T-cell (primary cell): ENCODE measurements at regions not wholly inside any gene's neighbourhood (a gene's known extent, or its start where the extent isn't known, plus 50 kb on each side); places are given as distances from the start of the nearest gene placed in this dataset.

Experiments
- ATAC-seq, 4 experiments: fragments of 200-7000 bp in 3 of 4; fragments of 150-1000 bp in 1 of 4; cut with Tn5 transposase; replicated peaks in 1 of 4; 1 replicate in 3 of 4; 2 replicates in 1 of 4; pipeline ENCODE4 v1.10.0; 2021; ENCODE audit warnings: moderate library complexity in 3 of 4, mild to moderate bottlenecking in 2 of 4, moderate number of reproducible peaks in 1 of 4
- CTCF ChIA-PET, 2 donors: fragments of 300-600 bp; sonication (Branson Sonifier 250); formaldehyde crosslinking; loops; one replicate each; lab custom pipeline; 2022; ENCODE audit warnings: antibody characterized with exemption in 2 of 2; lab: Charles Lee
- POLR2A ChIA-PET, 2 donors: fragments of 300-600 bp; sonication (Branson Sonifier 250); formaldehyde crosslinking; loops; one replicate each; lab custom pipeline; 2022; ENCODE audit warnings: antibody characterized with exemption in 2 of 2; lab: Charles Lee
- DNase-seq, 35 experiments: peaks; one replicate each; pipeline versions ENCODE4 v3.0.0 to v3.0.0-alpha.2; 2013 to 2023
- H3K27ac ChIP-seq: one replicate; pipeline ENCODE4 v1.5.1; 2013; ENCODE audit warnings: low read length
- H3K27me3 ChIP-seq, 2 experiments: replicated peaks in 1 of 2; 1 replicate in 1 of 2; 2 replicates in 1 of 2; pipeline versions ENCODE4 v1.6.1 to v1.7.0; 2013; ENCODE audit warnings: low read length in 1 of 2, mixed read lengths in 1 of 2; ENCODE audit not compliant: control insufficient read depth in 2 of 2, insufficient read depth in 2 of 2; ENCODE audit errors: extremely low read depth in 1 of 2
- H3K36me3 ChIP-seq, 2 donors: 1 replicate in 1 of 2; 2 replicates in 1 of 2; pipeline versions ENCODE4 v1.6.1 to v1.7.0; 2013; ENCODE audit warnings: low read length in 1 of 2; ENCODE audit not compliant: control insufficient read depth in 2 of 2, insufficient read depth in 1 of 2; ENCODE audit errors: extremely low read depth in 1 of 2
- H3K4me1 ChIP-seq, 2 experiments: 1 replicate in 1 of 2; 2 replicates in 1 of 2; pipeline versions ENCODE4 v1.6.1 to v1.7.0; 2013; ENCODE audit warnings: low read length in 2 of 2, mixed read lengths in 1 of 2; ENCODE audit not compliant: insufficient read depth in 2 of 2, control insufficient read depth in 1 of 2; ENCODE audit errors: extremely low read depth in 1 of 2
- H3K4me3 ChIP-seq, 2 donors: 1 replicate in 1 of 2; 2 replicates in 1 of 2; pipeline versions ENCODE4 v1.5.1 to v1.7.0; 2013; ENCODE audit warnings: mild to moderate bottlenecking in 2 of 2, low read length in 1 of 2, moderate library complexity in 1 of 2; ENCODE audit not compliant: control insufficient read depth in 1 of 2; ENCODE audit errors: extremely low read depth in 1 of 2
- H3K9me3 ChIP-seq: 2 replicates; pipeline ENCODE4 v1.7.0; 2013
- H3K27ac Mint-ChIP-seq, 2 donors: one replicate each; pipeline ENCODE4 v1.8.0; 2020 to 2021; ENCODE audit warnings: mild to moderate bottlenecking in 2 of 2, mixed read lengths in 2 of 2
- H3K27me3 Mint-ChIP-seq, 2 donors: one replicate each; pipeline ENCODE4 v1.8.0; 2021 to 2022; ENCODE audit warnings: mixed read lengths in 2 of 2
- H3K36me3 Mint-ChIP-seq: one replicate; pipeline ENCODE4 v1.8.0; 2021; ENCODE audit warnings: mixed read lengths
- H3K4me1 Mint-ChIP-seq, 3 donors: one replicate each; pipeline ENCODE4 v1.8.0; 2020 to 2022; ENCODE audit warnings: mixed read lengths in 3 of 3, mild to moderate bottlenecking in 1 of 3
- H3K4me3 Mint-ChIP-seq, 3 donors: one replicate each; pipeline ENCODE4 v1.8.0; 2020 to 2022; ENCODE audit warnings: mild to moderate bottlenecking in 3 of 3, mixed read lengths in 3 of 3, moderate library complexity in 3 of 3
- H3K9me3 Mint-ChIP-seq, 3 donors: one replicate each; pipeline ENCODE4 v1.8.0; 2020 to 2022; ENCODE audit warnings: mixed read lengths in 3 of 3
- WGBS: methylation state at CpG from one replicate; pipeline ENCODE4 v1.1.5; 2013; ENCODE audit warnings: missing lambda C conversion rate; ENCODE audit not compliant: insufficient coverage; 5-methylcytosine and 5-hydroxymethylcytosine counted together

DNA sequence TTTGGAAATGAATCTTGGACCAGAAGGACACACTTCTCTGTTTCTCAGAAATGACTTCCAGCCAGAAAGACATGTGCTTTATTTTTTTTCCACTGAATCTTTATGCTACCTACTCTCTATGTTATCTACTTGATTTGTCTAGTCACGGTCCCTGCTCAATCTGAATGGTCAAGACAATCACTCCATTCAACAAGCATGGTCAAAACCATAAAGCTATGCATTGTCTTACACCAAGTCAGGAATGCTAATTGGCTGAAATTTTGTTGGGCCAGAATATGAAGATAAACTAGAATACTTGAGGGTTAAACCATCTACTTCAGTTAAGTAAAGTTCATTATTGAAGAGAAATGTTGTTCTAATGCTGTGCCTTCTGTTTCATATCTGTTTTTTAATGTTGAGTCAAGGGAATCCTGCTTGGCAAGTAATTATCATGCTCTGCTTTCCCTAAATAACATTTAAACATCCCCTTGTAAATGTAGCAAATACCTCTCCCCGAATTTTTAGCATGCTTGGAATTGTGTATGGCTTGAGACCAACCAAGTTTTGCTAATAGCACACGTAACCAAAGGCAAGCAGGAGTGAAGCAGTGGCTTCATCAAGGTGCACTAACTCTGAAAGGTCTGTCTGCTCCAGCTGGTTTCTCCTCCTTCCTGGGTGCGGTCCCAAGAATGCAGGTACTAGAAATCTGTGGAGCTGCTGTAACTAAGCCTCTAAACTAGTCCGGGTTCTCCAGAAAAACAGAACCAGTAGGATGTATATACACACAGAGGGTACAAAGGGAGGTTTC lies 190.3 kb upstream of the CDYL start:
- no peaks in the 10 kb centered on the region for H3K36me3 Mint-ChIP-seq
- H3K4me1 Mint-ChIP-seq: no peaks in the 10 kb centered on the region
- Histone ChIP-seq H3K4me3 (no peak overlapping the region), H3K27ac (no peak overlapping the region), H3K9me3 (no peaks in the 10 kb centered on the region), H3K27me3 (no peaks in the 10 kb centered on the region), H3K4me1 (no peaks in the 10 kb centered on the region), H3K36me3 (no peaks in the 10 kb centered on the region)
- no peak overlapping the region for H3K4me3 Mint-ChIP-seq
- H3K9me3 Mint-ChIP-seq: no peaks in the 10 kb centered on the region
- ChIA-PET POLR2A (no interaction called here), CTCF (no interaction called here)
- DNase-seq (no peak), ATAC-seq (no peak)
- H3K27me3 Mint-ChIP-seq: peaks cover 0 to 8% of the 10 kb centered on the region in 2 donors
- no peak overlapping the region for H3K27ac Mint-ChIP-seq
- WGBS: 57% methylated on average over 3 of the region's 5 CpGs

DNA sequence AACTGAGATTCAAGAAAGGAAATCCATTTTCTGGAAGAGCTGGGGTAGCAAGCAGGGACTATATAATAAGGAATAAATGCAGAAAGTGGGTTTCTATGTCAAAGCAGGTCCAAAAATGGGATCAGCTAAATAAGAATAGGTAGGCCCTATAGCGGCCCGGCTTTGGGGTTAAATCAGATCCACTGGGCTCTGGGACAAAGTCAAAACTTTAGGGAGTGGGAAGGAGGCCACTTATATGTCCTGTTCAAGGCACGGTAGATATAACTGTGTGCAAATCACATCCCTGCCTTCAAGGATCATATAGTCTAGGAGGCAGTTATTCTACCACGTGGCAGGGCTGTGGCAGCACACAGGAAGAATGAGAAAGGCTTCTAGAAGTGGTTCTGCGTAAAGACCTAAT lies 191.4 kb upstream of the CDYL start:
- ATAC-seq (no peak), DNase-seq (no peak)
- Histone ChIP-seq H3K4me3 (no peak overlapping the region), H3K27me3 (no peaks in the 10 kb centered on the region), H3K36me3 (no peaks in the 10 kb centered on the region), H3K9me3 (no peaks in the 10 kb centered on the region), H3K4me1 (no peaks in the 10 kb centered on the region), H3K27ac (no peak overlapping the region)
- CTCF ChIA-PET: no interaction called here
- Mint-ChIP-seq H3K36me3 (no peaks in the 10 kb centered on the region), H3K27ac (no peak overlapping the region), H3K4me3 (no peak overlapping the region), H3K9me3 (no peaks in the 10 kb centered on the region), H3K4me1 (no peaks in the 10 kb centered on the region), H3K27me3 (peaks cover 0 to 14% of the 10 kb centered on the region in 2 donors)
- 96% methylated on average over 3 of the region's 5 CpGs for WGBS
- POLR2A ChIA-PET: no interaction called here

DNA sequence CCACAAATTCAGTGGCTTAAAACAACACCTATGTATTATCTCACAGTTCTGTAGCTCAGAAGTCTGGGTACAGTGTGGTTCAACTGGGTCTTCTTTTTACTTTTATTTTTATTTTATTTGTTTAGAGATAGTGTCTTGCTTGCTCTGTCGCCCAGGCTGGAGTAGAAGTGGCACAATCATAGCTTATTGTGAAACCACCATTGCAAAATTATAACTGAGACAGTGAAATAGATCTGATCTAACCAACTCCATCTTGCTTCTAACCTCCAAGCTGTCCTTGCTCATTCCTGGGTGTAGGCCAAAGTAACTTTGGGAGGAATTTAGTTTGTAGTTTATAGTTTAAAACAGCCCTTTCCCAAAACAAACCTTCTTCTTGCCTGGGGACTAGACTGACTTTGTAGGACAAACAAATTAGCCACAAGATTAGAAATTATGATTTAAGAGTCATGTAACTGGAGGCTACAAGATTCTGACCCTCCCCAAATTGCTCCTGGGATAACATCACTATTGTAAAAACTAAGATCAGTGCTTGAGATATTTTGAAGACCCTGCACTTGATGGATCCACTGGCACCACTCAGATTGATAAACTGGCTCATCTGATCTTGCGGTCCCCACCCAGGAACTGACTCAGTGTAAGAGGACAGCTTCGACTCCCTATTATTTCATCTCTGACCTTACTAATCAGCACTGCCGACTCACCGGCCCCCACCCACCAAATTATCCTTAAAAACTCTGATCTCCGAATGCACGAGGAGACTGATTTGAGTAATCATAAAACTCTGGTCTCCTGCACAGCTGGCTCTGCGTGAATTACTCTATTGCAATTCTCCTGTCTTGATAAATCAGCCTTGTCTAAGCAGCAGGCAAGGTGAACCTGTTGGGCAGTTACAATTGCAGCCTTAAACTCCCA lies 193.4 kb upstream of the CDYL start:
- Mint-ChIP-seq H3K9me3 (no peaks in the 10 kb centered on the region), H3K27me3 (peaks cover 0 to 18% of the 10 kb centered on the region in 2 donors), H3K36me3 (no peaks in the 10 kb centered on the region), H3K4me1 (no peaks in the 10 kb centered on the region), H3K4me3 (no peak overlapping the region), H3K27ac (no peak overlapping the region)
- H3K27ac ChIP-seq: no peak overlapping the region
- H3K27me3 ChIP-seq: no peaks in the 10 kb centered on the region
- H3K9me3 ChIP-seq: no peaks in the 10 kb centered on the region
- CTCF ChIA-PET: interaction anchor here in 1 of 2 donors (0.6 kb wide), 1 partner anchor 49 kb away, joined by 3 read pairs; no protein-coding TSS in a partner anchor
- 86% methylated on average over 7 of the region's 8 CpGs for WGBS
- no peak for DNase-seq
- no peaks in the 10 kb centered on the region for H3K36me3 ChIP-seq
- no peak overlapping the region for H3K4me3 ChIP-seq
- POLR2A ChIA-PET: interaction anchor here in 1 of 2 donors (0.5 to 0.6 kb wide), 2 partner anchors 11 to 142 kb away, joined by 3 to 4 read pairs; no protein-coding TSS in a partner anchor
- no peak for ATAC-seq
- no peaks in the 10 kb centered on the region for H3K4me1 ChIP-seq

- Histone ChIP-seq H3K36me3 (no peaks in the 10 kb centered on the region), H3K9me3 (no peaks in the 10 kb centered on the region), H3K4me3 (no peak overlapping the region), H3K27me3 (no peaks in the 10 kb centered on the region), H3K4me1 (no peaks in the 10 kb centered on the region), H3K27ac (no peak overlapping the region)
- ATAC-seq (no peak), DNase-seq (no peak)
- no peak overlapping the region for H3K27ac Mint-ChIP-seq
- POLR2A ChIA-PET: interaction anchor here in 1 of 2 donors (0.6 kb wide), 1 partner anchor 10 kb away, joined by 4 read pairs; no protein-coding TSS in a partner anchor
- H3K36me3 Mint-ChIP-seq: no peaks in the 10 kb centered on the region
- WGBS: 83% methylated on average over 2 of the region's 6 CpGs
- CTCF ChIA-PET: no interaction called here
- H3K9me3 Mint-ChIP-seq: no peaks in the 10 kb centered on the region
- H3K4me3 Mint-ChIP-seq: no peak overlapping the region
- peaks cover 0 to 21% of the 10 kb centered on the region in 2 donors for H3K27me3 Mint-ChIP-seq
- no peaks in the 10 kb centered on the region for H3K4me1 Mint-ChIP-seq
These were observed 194.5 kb upstream of the CDYL start for GRCh38 chr6:4581468-4582385.

GRCh38 chr6:4580361-4580760 lies 195.8 kb upstream of the CDYL start:
- H3K4me1 Mint-ChIP-seq: no peaks in the 10 kb centered on the region
- DNase-seq: no peak
- ChIA-PET CTCF (no interaction called here), POLR2A (no interaction called here)
- peaks cover 10 to 31% of the 10 kb centered on the region in 2 donors for H3K27me3 Mint-ChIP-seq
- no CpG with 5 or more reads among the region's 1 CpG for WGBS
- Histone ChIP-seq H3K4me1 (no peaks in the 10 kb centered on the region), H3K9me3 (no peaks in the 10 kb centered on the region), H3K27ac (no peak overlapping the region), H3K36me3 (no peaks in the 10 kb centered on the region), H3K4me3 (no peak overlapping the region), H3K27me3 (peaks cover 0 to 3% of the 10 kb centered on the region in 2 experiments)
- no peak for ATAC-seq
- no peak overlapping the region for H3K4me3 Mint-ChIP-seq
- H3K27ac Mint-ChIP-seq: no peak overlapping the region
- peaks cover 0 to 4% (median 0%) of the 10 kb centered on the region in 3 donors for H3K9me3 Mint-ChIP-seq
- no peaks in the 10 kb centered on the region for H3K36me3 Mint-ChIP-seq

- Histone ChIP-seq H3K9me3 (no peaks in the 10 kb centered on the region), H3K36me3 (no peaks in the 10 kb centered on the region), H3K4me3 (no peak overlapping the region), H3K27me3 (peaks cover 0 to 3% of the 10 kb centered on the region in 2 experiments), H3K27ac (no peak overlapping the region), H3K4me1 (no peaks in the 10 kb centered on the region)
- ATAC-seq: no peak
- no peak overlapping the region for H3K27ac Mint-ChIP-seq
- CTCF ChIA-PET: no interaction called here
- H3K4me3 Mint-ChIP-seq: no peak overlapping the region
- peaks cover 0 to 4% (median 0%) of the 10 kb centered on the region in 3 donors for H3K9me3 Mint-ChIP-seq
- POLR2A ChIA-PET: interaction anchor here in 1 of 2 donors (0.5 kb wide), 1 partner anchor 741 kb away, joined by 9 read pairs; no protein-coding TSS in a partner anchor
- H3K4me1 Mint-ChIP-seq: no peaks in the 10 kb centered on the region
- WGBS: no CpG with 5 or more reads among the region's 2 CpGs
- DNase-seq: no peak
- H3K27me3 Mint-ChIP-seq: peaks cover 10 to 31% of the 10 kb centered on the region in 2 donors
- no peaks in the 10 kb centered on the region for H3K36me3 Mint-ChIP-seq
These were observed 198.8 kb upstream of the CDYL start for GRCh38 chr6:4577406-4577805.
